ENCODE measurements at regions not wholly inside any gene's neighbourhood (a gene's known extent, or its start where the extent isn't known, plus 50 kb on each side); places are given as distances from the start of the nearest gene placed in this dataset.

- no peak for DNase-seq (ENCODE audit: insufficient read length, low spot score, missing footprints)
- Histone ChIP-seq H3K4me1 (ENCODE audit: insufficient read depth, low read length) (no peaks in the 10 kb centered on the region), H3K4me2 (ENCODE audit: insufficient read depth, low read length) (no peak overlapping the region), H3K27me3 (ENCODE audit: insufficient read depth, low read length) (peaks cover 20% of the 10 kb centered on the region), H3K79me2 (ENCODE audit: insufficient read depth, low read length) (no peaks in the 10 kb centered on the region), H4K20me1 (ENCODE audit: insufficient read depth, low read length) (no peaks in the 10 kb centered on the region), H3K27ac (ENCODE audit: low read depth, low read length) (no peak overlapping the region), H2AFZ (ENCODE audit: low read length) (no peak overlapping the region), H3K4me3 (ENCODE audit: insufficient read depth, low read length) (no peak overlapping the region), H3K36me3 (ENCODE audit: insufficient read depth, low read length) (no peaks in the 10 kb centered on the region), H3K9me3 (ENCODE audit: low read depth, low read length) (no peaks in the 10 kb centered on the region)
- TF ChIP-seq CTCF (IDR thresholded peaks at IDR 0.05; ENCODE audit: extremely low read depth, low read depth, low read length): no peak
These were observed 49.9 kb upstream of the KLHL31 start for GRCh38 chr6:53715434-53715833.
